ENCODE measurements at regions not wholly inside any gene's neighbourhood (a gene's known extent, or its start where the extent isn't known, plus 50 kb on each side); places are given as distances from the start of the nearest gene placed in this dataset.
"Not testable (repeated sequence)": the region's sequence is repeated elsewhere in the genome, so short reads cannot be mapped to it uniquely, and the experiment has no call there.

DNA sequence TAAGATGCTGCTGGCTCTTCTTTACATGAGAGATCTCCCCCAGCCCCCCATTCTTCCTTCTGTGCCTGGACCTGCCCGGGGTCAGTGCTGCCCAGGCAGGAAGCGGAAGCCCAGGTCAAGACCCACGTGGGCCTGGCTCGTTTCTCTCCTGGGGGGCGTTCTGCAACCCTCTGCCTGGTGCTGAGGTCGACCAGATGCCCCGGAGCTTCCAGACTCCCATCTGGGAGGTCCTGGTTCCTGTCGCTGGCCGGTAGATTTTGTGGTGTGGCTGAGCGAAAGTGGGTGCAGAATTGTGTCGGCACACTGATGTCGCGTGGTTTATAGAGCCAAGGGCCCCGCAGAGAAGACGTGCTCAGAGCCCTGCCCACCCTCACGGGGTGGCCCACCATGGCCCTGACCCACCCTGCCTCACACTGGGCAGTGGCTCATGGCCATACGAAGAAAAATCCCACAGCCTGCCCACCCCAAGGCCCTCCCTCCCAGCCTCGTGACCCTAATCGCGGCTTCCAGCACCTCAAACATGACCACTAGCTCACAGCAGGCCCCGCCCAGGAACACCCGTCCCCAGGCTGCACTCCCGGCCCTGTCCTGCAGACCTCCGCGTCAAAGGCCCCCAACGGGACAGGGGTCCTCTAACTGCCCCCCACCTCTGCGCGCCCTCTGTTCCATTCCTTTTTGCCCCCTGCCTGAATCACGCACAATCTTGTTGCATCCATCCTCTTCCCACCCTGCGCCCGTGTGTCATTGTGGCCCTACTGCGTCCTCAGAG lies 443.2 kb upstream of the ZNF722 start:
- DNase-seq (ENCODE audit: low spot score), result not testable (repeated sequence)

GRCh38 chr7:63556223-63556622 lies 442.4 kb upstream of the ZNF722 start:
- not testable (repeated sequence) for DNase-seq (ENCODE audit: low spot score)

DNA sequence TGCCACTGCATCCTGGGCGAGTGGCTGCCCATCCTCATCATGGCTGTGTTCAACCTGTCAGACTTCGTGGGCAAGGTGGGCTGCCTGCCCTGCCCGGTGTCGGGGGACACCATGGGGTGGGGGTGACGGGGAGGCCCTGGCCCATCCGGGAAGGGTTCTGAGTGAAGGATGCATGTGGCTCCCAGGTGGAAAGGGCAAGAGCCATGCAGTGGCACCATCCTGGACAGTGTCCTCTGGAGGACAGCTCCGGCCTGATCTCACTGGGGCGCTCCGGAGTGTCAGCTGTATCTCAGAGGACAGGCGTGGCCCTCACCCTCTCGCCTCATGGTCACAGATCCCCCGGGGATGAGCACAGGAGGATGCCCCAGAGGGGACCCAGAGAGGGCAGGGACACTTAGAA lies 439.6 kb upstream of the ZNF722 start:
- DNase-seq (ENCODE audit: low spot score), result not testable (repeated sequence)

GRCh38 chr7:63559826-63560465 lies 438.7 kb upstream of the ZNF722 start:
- not testable (repeated sequence) for DNase-seq (ENCODE audit: low spot score)

- DNase-seq (ENCODE audit: low spot score), result not testable (repeated sequence)
Measured at GRCh38 chr7:63561911-63562310, 436.7 kb upstream of the ZNF722 start.

- DNase-seq (ENCODE audit: low spot score), result not testable (repeated sequence)
Measured at GRCh38 chr7:63562364-63563060, 436.1 kb upstream of the ZNF722 start.

GRCh38 chr7:63563151-63563940 lies 435.3 kb upstream of the ZNF722 start:
- DNase-seq (ENCODE audit: low spot score), result not testable (repeated sequence)

DNA sequence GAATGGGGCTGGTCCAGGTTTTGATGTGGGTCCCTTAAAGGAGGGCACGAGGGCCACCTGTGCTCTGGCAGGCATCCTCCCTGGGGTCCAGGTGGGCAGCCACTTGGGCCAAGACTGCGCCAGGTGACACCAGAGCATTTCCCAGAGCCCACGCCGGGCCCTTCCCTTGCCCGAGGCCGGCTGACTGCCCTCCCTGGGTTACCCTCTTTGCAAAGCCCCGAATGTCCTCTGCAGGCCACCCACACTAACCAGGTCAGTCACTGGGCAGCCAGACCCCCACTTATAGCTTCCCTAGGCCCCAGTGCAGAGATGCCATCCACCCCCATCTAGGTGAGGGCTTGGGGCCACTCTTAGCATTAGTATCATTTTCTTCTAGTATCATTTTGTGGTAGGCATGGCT lies 433.8 kb upstream of the ZNF722 start:
- not testable (repeated sequence) for DNase-seq (ENCODE audit: low spot score)

DNA sequence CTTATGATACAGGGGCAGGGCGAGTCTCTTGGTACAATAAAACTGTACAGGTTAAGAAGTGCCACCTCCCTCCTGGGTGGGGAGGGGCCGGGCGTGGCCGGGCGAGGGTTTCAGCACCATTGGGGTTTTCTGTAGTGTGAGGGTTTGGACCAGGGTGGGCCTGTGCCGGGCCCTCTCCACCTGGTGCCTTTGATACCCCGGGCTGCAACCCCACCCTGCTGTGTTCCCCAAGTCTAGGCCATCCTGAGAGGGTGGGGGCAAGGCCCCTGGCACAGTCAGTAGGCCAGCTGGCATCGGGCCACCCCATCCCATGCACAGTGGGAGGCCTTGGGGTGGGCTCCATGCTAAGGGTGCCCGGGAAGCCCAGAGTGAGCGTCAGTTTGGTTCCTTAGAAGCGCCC lies 431.8 kb upstream of the ZNF722 start:
- DNase-seq (ENCODE audit: low spot score), result not testable (repeated sequence)

- not testable (repeated sequence) for DNase-seq (ENCODE audit: low spot score)
Measured at GRCh38 chr7:63567636-63568035, 431.0 kb upstream of the ZNF722 start.

GRCh38 chr7:63568571-63569313 lies 429.9 kb upstream of the ZNF722 start:
- DNase-seq (ENCODE audit: low spot score), result not testable (repeated sequence)

GRCh38 chr7:63570386-63571115 lies 428.1 kb upstream of the ZNF722 start:
- DNase-seq (ENCODE audit: low spot score), result not testable (repeated sequence)

GRCh38 chr7:63572196-63572595 lies 426.5 kb upstream of the ZNF722 start:
- DNase-seq (ENCODE audit: low spot score), result not testable (repeated sequence)

GRCh38 chr7:63572956-63573355 lies 425.7 kb upstream of the ZNF722 start:
- DNase-seq (ENCODE audit: low spot score), result peak; percentile 1

DNA sequence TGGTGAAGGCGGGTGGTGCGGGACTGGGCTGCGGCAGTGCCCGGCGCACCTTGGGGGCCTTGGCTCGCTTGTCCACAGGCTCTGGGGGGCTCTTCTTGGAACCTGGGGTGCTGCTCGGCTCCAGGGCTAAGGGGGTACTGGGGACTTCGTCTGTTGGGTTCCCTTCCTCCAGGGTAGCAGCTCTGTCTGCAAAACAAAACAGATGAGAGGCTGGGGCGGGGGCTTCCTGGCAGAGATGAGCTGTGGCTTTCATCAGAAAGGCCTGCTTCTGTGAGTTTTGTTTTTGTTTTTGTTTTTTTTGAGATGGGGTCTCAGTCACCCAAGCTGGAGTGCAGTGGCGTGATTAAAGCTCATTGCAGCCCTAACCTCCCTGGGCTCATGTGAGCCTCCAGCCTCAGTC lies 425.2 kb upstream of the ZNF722 start:
- not testable (repeated sequence) for DNase-seq (ENCODE audit: low spot score)

GRCh38 chr7:63576421-63576820 lies 422.2 kb upstream of the ZNF722 start:
- DNase-seq (ENCODE audit: low spot score), result not testable (repeated sequence)

GRCh38 chr7:63577066-63577465 lies 421.6 kb upstream of the ZNF722 start:
- DNase-seq (ENCODE audit: low spot score), result not testable (repeated sequence)

DNA sequence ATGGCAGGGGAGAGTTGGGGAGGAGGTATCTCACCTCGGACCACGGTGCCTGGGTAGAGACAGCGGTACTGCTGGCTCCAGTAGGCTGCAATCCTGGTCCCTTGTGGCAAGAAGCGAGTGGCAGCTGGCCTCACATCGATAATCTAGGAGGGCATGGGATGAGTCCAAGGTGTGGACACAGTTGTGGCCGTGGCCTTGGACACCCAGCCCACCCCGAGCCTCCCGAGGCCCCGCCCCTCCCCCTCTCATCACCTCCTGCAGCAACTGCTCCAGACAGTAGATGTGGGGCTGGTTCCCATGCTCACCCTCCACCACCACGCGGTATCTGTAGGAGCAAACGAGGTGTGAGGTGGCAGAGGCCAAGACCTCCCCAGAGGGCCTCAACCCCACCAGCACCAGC lies 418.6 kb upstream of the ZNF722 start:
- DNase-seq (ENCODE audit: low spot score), result not testable (repeated sequence)

DNA sequence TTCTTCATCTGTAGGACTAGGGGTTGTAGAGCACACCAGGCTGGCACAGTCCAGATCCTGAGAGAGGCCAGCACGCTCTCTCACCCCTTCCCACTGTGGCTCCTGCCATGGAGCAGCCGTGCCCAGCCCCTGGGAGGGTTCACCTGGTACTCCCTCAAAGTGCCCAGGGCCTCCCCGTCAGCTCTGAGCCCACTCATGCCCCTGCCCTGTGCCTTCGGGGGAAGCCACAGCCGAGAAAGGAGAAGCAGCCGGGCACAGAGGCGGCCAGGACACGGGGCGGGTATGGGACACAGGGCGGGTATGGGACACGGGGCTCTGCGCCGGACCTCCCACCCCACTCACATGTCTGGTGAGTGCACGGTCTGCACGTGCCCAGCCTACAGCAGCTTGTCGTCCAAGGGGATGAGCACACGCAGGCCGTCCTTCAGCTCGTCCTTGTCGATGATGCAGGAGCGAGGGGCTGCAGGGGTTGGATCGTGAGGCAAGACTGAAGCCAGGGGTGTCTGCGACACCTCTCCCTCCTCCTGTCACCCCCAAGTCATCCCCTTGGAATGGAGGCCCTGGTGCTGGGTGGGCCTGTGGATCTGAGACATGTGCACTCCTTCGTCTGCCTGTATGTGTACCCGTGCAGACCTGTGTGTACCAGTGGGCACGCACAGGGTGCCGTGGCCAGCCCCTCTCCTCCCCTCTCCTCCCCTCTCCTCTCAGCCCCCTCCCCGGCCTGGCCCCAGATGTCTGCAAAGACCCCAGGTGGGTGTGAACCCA lies 417.9 kb upstream of the ZNF722 start:
- DNase-seq (ENCODE audit: low spot score), result not testable (repeated sequence)

GRCh38 chr7:63582771-63583170 lies 415.9 kb upstream of the ZNF722 start:
- not testable (repeated sequence) for DNase-seq (ENCODE audit: low spot score)

Data from AG08396 (cell line).